Astrocyte of the cerebellum (primary cell): ENCODE measurements at regions not wholly inside any gene's neighbourhood (a gene's known extent, or its start where the extent isn't known, plus 50 kb on each side); places are given as distances from the start of the nearest gene placed in this dataset.

Experiments
- DNase-seq: peaks from one replicate; pipeline ENCODE4 v3.0.0-alpha.2; 2011; ENCODE audit warnings: low read depth
- H3K4me3 ChIP-seq: 2 replicates; pipeline ENCODE4 v1.5.1; 2011; ENCODE audit warnings: mild to moderate bottlenecking, low read depth, low read length, moderate library complexity
- in situ Hi-C: cut with HindIII; loops from 2 replicates; pipeline ENCODE4 v1.10.0; 2017; ENCODE audit warnings: low sequenced_read_pairs
- TF ChIP-seq, protein P1 (sequence below): IDR thresholded peaks from 2 replicates; pipeline ENCODE4 v1.5.1; 2012; ENCODE audit warnings: low read length, low read depth, moderate library complexity, mild to moderate bottlenecking; ENCODE audit errors: missing control alignments

DNA sequence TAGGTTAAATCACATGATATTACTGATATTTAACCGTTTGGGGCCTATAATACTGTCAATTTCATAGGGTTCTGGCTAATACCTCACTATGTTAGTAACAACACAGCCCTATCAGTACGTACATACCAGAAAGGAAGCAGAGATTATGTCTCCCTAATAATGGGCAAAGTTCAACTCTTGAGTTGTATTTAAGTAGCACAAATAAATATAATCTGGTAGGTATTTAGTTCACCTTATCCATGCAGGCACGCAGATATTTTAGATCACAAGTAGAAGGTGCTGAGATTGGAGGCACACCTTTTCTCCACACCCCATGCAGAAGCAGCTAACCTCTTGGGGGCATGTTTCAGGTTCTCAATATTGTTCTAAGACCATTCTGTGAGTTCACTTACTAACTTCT, 118.9 kb downstream of the IRS1 start:
- H3K4me3 ChIP-seq = no peak overlapping the region
- in situ Hi-C loops = no loop called here
- no peak for DNase-seq
- TF ChIP-seq, protein P1, sequence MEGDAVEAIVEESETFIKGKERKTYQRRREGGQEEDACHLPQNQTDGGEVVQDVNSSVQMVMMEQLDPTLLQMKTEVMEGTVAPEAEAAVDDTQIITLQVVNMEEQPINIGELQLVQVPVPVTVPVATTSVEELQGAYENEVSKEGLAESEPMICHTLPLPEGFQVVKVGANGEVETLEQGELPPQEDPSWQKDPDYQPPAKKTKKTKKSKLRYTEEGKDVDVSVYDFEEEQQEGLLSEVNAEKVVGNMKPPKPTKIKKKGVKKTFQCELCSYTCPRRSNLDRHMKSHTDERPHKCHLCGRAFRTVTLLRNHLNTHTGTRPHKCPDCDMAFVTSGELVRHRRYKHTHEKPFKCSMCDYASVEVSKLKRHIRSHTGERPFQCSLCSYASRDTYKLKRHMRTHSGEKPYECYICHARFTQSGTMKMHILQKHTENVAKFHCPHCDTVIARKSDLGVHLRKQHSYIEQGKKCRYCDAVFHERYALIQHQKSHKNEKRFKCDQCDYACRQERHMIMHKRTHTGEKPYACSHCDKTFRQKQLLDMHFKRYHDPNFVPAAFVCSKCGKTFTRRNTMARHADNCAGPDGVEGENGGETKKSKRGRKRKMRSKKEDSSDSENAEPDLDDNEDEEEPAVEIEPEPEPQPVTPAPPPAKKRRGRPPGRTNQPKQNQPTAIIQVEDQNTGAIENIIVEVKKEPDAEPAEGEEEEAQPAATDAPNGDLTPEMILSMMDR = no peak

DNA sequence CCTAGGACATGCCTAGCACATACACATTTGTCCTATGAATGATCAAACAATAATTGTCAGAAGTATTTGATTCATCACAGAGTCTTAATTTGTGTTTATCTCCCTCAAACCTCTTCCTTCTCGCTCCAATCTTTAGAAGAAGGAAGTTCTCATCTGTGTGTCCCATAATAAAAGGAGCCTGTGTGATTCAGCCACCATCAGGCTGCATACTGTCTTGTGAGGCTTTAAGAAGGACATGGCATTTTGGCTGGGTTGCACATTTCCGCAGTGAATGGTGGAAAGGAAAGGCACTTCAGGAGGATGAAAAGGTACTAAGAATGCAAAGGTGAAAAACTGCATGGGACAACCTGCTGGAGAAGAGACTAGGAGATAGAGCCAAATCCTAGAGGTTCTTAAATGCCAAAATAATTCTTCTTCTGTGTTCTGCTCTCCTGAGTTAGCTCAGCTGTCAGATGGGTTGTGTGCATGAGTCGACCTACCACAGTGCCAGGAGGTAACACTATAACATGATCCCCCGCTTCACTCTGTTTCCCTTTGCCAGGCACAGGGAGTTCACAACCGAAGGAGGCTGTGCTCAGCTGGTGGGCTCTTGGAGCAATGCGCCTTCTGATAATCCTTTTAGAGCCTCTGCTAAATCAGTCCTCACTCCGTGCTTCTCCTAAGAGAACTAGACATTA, 120.1 kb downstream of the IRS1 start:
- TF ChIP-seq, protein P1 = no peak
- in situ Hi-C loops = no loop called here
- H3K4me3 ChIP-seq = no peak overlapping the region
- no peak for DNase-seq

DNA sequence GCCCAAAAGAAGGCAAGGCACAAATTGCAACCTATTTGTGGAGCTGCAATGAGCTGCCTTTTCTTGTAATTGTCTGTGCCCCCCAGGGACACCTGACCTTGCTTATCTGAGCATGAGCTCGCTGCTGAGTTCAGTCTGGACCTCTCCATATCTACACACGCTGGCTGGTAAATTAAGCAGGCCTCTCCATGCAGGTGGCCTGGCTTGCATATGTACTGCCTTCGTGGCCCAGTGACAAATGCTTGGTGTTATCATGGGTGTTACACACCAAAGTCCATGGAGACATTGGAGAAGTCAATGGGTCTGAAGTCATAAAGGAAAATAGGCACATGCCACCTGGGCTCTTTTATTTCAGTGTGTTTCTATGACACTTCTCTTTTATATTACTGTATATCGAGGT, 121.2 kb downstream of the IRS1 start:
- DNase-seq = no peak
- in situ Hi-C loops = no loop called here
- TF ChIP-seq, protein P1 = no peak
- no peak overlapping the region for H3K4me3 ChIP-seq

DNA sequence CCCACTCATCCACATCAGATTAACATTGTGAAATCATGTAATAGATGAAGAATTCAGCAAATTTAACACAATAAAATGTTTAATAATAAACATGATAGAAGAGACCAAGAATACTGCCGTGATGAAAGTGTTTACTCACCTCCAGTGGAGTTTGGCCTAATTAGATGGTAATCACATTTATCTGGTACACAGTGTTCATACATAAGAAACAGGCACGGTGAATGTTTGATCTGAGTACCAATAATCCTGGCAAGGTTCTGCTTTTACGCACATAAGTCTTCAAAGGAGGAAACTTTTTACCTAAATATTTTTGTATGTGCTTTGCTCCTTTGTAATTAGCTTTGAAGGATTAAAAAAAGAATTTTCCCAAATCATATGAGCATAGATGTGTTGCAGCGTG, 122.5 kb downstream of the IRS1 start:
- in situ Hi-C loops = no loop called here
- TF ChIP-seq, protein P1 = no peak
- no peak for DNase-seq
- H3K4me3 ChIP-seq = no peak overlapping the region

DNA sequence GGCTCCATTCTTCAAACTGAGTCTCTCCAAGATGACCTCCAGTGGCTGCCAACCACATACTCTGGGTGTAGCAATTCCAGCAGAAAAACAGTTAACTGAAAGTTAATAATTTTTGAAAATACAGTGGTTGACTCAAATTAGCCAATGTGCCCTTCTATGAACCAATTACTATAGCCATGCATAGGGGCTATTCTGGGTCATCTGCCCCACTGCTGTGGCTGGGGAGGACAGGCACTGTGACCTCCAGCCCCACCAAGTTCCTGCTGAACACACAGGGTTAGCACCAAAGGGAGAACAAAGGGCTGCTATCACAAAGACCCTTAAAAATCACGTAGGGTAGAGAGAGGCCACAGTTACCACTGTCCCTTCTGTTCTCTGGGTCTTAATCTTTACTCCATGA, 123.0 kb downstream of the IRS1 start:
- no peak overlapping the region for H3K4me3 ChIP-seq
- TF ChIP-seq, protein P1 = no peak
- in situ Hi-C loops = no loop called here

DNA sequence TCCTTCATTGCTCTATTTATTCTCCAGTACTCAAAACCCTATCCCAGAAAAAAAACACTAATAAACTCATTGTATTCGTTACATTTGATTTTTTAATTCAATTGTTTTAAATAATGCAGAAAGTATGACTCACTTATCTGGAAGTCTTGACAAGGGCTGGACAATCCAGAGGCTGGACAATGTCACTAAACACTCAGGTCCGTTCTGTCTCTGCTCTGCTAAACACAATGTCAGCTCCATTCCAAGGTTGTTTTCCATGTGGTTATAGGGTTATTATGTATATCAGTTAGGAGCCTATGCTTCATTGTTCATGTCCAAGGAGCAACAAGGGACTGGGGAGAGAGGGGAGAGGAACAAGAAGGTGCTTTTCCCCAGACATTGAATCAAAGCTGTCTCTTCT, 125.5 kb downstream of the IRS1 start:
- no peak for DNase-seq
- TF ChIP-seq, protein P1 = no peak
- H3K4me3 ChIP-seq = no peak overlapping the region
- in situ Hi-C loops = loop anchor here (5.0 kb wide), 1 partner anchor 68 kb away; no protein-coding TSS in a partner anchor

More for the DNA sequence above, 123.0 kb downstream of the IRS1 start:
- no peak for DNase-seq
